Mucosa of rectum (tissue), 2 donors: ENCODE measurements at regions not wholly inside any gene's neighbourhood (a gene's known extent, or its start where the extent isn't known, plus 50 kb on each side); places are given as distances from the start of the nearest gene placed in this dataset.

Source experiments
- H3K27ac ChIP-seq, 2 donors: one replicate each; pipeline ENCODE4 v1.7.0; 2013; ENCODE audit warnings: inconsistent platforms in 2 of 2, low read depth in 2 of 2, low read length in 2 of 2
- H3K27me3 ChIP-seq, 2 donors: one replicate each; pipeline ENCODE4 v1.7.0; 2013; ENCODE audit warnings: low read length in 2 of 2; ENCODE audit not compliant: control insufficient read depth in 2 of 2, insufficient read depth in 2 of 2
- H3K36me3 ChIP-seq, 2 donors: one replicate each; pipeline ENCODE4 v1.7.0; 2013; ENCODE audit warnings: low read length in 2 of 2; ENCODE audit not compliant: control insufficient read depth in 2 of 2, insufficient read depth in 2 of 2
- H3K4me1 ChIP-seq, 2 donors: one replicate each; pipeline ENCODE4 v1.7.0; 2013; ENCODE audit warnings: low read length in 2 of 2, mild to moderate bottlenecking in 1 of 2; ENCODE audit not compliant: control insufficient read depth in 2 of 2, insufficient read depth in 2 of 2
- H3K4me3 ChIP-seq, 2 donors: one replicate each; pipeline ENCODE4 v1.7.0; 2013; ENCODE audit warnings: low read length in 2 of 2
- H3K9ac ChIP-seq, 2 donors: one replicate each; pipeline ENCODE4 v1.7.0; 2013; ENCODE audit warnings: low read length in 2 of 2, low read depth in 1 of 2, mild to moderate bottlenecking in 1 of 2
- H3K9me3 ChIP-seq, 2 donors: one replicate each; pipeline ENCODE4 v1.7.0; 2013; ENCODE audit warnings: low read length in 2 of 2; ENCODE audit not compliant: control insufficient read depth in 2 of 2
- donor health status: healthy.
- donor health status: Normal muscosa, but diverticular disease.

GRCh38 chr3:3586336-3586735 lies 212.9 kb upstream of the LRRN1 start:
- no peaks in the 10 kb centered on the region for H3K4me1 ChIP-seq

DNA sequence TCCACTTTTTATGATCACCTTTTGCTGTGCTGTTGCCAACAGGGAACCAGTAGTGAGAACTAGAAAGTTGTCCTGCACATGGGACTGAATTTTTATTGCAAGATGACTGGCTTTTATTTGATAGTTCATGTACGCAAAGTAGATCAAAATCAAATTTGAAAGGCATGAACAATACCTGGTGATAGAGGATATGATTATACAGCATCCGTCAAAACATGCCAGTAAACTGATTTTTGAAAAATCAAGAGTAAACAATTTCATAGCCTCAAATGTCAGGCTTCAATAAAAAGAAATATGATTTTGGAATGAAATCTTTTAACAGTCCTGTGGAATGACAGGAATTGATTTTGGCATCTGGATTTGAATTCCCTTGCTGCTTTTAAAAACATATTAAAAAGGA lies 219.6 kb upstream of the LRRN1 start:
- no peaks in the 10 kb centered on the region for H3K36me3 ChIP-seq
- no peak overlapping the region for H3K27ac ChIP-seq
- H3K9me3 ChIP-seq = peaks cover 0 to 2% of the 10 kb centered on the region in 2 donors
- H3K4me1 ChIP-seq = no peaks in the 10 kb centered on the region
- no peak overlapping the region for H3K9ac ChIP-seq
- H3K27me3 ChIP-seq = no peaks in the 10 kb centered on the region
- H3K4me3 ChIP-seq = no peak overlapping the region

More at GRCh38 chr3:3586336-3586735, 212.9 kb upstream of the LRRN1 start:
- no peak overlapping the region for H3K4me3 ChIP-seq
- no peaks in the 10 kb centered on the region for H3K27me3 ChIP-seq
- no peaks in the 10 kb centered on the region for H3K36me3 ChIP-seq
- H3K9ac ChIP-seq = no peak overlapping the region
- H3K27ac ChIP-seq = no peak overlapping the region
- H3K9me3 ChIP-seq = no peaks in the 10 kb centered on the region

GRCh38 chr3:3578718-3579117 lies 220.5 kb upstream of the LRRN1 start:
- Histone ChIP-seq H3K4me3 (no peak overlapping the region), H3K9ac (no peak overlapping the region), H3K36me3 (no peaks in the 10 kb centered on the region), H3K27me3 (no peaks in the 10 kb centered on the region), H3K27ac (no peak overlapping the region), H3K4me1 (no peaks in the 10 kb centered on the region), H3K9me3 (peaks cover 0 to 2% of the 10 kb centered on the region in 2 donors)

DNA sequence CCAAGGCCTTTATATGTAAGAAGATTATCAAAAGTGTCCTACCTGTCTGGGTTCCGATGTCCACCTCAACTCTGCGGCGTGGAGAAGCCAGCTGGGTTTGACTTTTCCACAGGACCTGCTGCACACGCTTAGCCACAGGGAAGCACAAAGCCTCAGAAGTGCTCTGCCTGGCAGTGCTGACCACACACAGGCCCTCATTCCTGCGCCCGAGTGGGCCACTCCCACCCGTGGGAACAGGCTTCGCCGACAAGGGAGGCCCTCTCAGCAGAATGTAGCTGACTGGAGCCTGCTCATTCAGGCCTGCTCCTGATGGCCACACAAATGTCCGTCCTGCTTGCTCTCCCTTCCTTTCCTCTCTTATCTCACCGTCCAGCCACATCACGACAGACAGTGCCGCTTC lies 221.4 kb upstream of the LRRN1 start:
- H3K27ac ChIP-seq = no peak overlapping the region
- peaks cover 0 to 2% of the 10 kb centered on the region in 2 donors for H3K9me3 ChIP-seq

GRCh38 chr3:3573341-3573740 lies 225.9 kb upstream of the LRRN1 start:
- Histone ChIP-seq H3K9ac (no peak overlapping the region), H3K27me3 (no peaks in the 10 kb centered on the region), H3K4me3 (no peak overlapping the region), H3K4me1 (peaks cover 0 to 3% of the 10 kb centered on the region in 2 donors), H3K27ac (no peak overlapping the region), H3K9me3 (peaks cover 0 to 2% of the 10 kb centered on the region in 2 donors), H3K36me3 (no peaks in the 10 kb centered on the region)

More for the DNA sequence above, 221.4 kb upstream of the LRRN1 start:
- Histone ChIP-seq H3K4me1 (no peaks in the 10 kb centered on the region), H3K27me3 (no peaks in the 10 kb centered on the region), H3K4me3 (no peak overlapping the region), H3K9ac (no peak overlapping the region), H3K36me3 (no peaks in the 10 kb centered on the region)

DNA sequence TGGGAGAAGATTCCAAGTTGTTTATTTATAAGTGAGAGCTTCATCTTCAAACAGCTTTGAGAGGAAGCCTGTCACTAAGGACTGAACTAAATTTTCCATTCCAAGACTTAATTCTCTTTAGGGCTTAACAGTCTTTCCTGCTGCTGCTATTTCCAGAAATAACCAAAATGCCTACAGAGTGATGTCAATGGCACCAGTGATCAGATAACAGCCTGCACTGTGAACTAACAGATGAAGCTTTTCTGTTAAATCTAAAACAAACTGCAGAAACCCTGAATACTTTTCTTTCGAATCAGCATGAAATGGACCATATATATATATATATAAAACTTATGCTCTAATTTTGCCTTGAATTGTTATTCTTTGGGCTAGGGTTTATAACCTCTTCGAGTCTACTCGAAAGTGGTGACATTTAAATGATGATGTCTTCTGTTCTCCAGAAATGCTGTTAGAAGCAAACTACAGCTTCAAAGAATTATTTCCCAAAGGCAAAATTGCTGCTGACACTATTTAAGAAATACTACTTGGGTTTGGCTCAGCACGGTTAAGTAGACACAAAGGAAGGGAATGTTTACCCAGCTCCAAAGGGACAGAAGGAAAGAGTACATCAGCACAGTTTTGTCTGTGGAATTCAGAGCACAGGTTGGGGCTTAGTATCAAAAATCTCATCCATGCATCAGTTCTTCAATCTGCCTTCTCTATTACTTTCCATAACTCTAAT lies 238.5 kb upstream of the LRRN1 start:
- no peaks in the 10 kb centered on the region for H3K36me3 ChIP-seq
- no peak overlapping the region for H3K4me3 ChIP-seq
- no peaks in the 10 kb centered on the region for H3K27me3 ChIP-seq
- H3K4me1 ChIP-seq = no peaks in the 10 kb centered on the region
- no peak overlapping the region for H3K27ac ChIP-seq
- H3K9me3 ChIP-seq = no peaks in the 10 kb centered on the region
- no peak overlapping the region for H3K9ac ChIP-seq

DNA sequence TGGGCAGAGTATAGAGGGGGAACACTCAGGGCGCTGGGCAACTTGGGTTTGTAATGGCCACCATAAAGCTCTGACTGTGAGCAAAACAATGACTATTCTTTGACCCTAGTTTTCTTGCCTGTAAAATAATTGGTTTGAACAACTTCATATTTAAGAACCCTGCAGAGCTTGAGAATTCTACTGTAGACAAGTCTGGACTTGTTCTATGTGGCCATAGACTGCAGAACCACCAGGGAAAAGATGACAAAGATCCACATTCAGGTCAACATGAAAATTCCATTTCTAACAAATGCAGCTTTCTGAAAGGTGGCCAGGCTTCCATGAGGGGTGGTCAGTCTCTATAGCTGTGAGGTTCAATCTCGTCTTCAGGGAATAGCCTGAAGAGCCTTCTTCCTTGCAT lies 239.4 kb upstream of the LRRN1 start:
- no peaks in the 10 kb centered on the region for H3K36me3 ChIP-seq
- H3K27ac ChIP-seq = no peak overlapping the region
- no peaks in the 10 kb centered on the region for H3K9me3 ChIP-seq
- H3K27me3 ChIP-seq = no peaks in the 10 kb centered on the region
- no peaks in the 10 kb centered on the region for H3K4me1 ChIP-seq
- no peak overlapping the region for H3K4me3 ChIP-seq
- H3K9ac ChIP-seq = no peak overlapping the region

DNA sequence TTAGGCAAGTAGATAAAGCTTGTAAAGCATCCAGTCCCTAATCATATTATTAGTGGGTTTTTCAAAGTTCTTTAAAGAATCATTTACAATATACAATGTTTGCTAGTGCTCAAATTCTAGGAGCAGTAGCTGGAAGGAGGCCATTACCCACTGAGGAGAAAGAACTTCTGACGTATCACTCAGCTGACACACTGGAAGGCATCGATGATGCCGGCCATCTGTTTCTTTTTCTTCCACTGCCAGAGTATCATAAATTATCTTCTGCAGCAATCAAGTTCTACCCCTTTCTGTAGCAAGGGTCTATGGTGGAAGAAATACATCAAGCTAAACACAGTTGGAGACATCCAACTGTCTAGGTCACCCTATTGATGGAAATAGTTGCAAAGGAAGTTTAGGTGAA lies 243.2 kb upstream of the LRRN1 start:
- Histone ChIP-seq H3K27ac (no peak overlapping the region), H3K9me3 (no peaks in the 10 kb centered on the region), H3K4me1 (no peaks in the 10 kb centered on the region)

GRCh38 chr3:3553236-3553635 lies 246.0 kb upstream of the LRRN1 start:
- Histone ChIP-seq H3K4me3 (no peak overlapping the region), H3K36me3 (no peaks in the 10 kb centered on the region), H3K9me3 (no peaks in the 10 kb centered on the region)

More for the DNA sequence above, 243.2 kb upstream of the LRRN1 start:
- H3K4me3 ChIP-seq = no peak overlapping the region
- H3K27me3 ChIP-seq = no peaks in the 10 kb centered on the region
- H3K36me3 ChIP-seq = no peaks in the 10 kb centered on the region
- no peak overlapping the region for H3K9ac ChIP-seq

GRCh38 chr3:3552761-3553160 lies 246.5 kb upstream of the LRRN1 start:
- Histone ChIP-seq H3K36me3 (no peaks in the 10 kb centered on the region), H3K27ac (no peak overlapping the region), H3K9ac (no peak overlapping the region), H3K4me3 (no peak overlapping the region), H3K9me3 (no peaks in the 10 kb centered on the region), H3K4me1 (no peaks in the 10 kb centered on the region), H3K27me3 (no peaks in the 10 kb centered on the region)

More at GRCh38 chr3:3553236-3553635, 246.0 kb upstream of the LRRN1 start:
- no peaks in the 10 kb centered on the region for H3K4me1 ChIP-seq
- no peak overlapping the region for H3K9ac ChIP-seq
- H3K27ac ChIP-seq = no peak overlapping the region
- no peaks in the 10 kb centered on the region for H3K27me3 ChIP-seq
